ENCODE measurements at regions not wholly inside any gene's neighbourhood (a gene's known extent, or its start where the extent isn't known, plus 50 kb on each side); places are given as distances from the start of the nearest gene placed in this dataset.

- DNase-seq (ENCODE audit: low spot score) = no peak
- TF ChIP-seq, protein P1, sequence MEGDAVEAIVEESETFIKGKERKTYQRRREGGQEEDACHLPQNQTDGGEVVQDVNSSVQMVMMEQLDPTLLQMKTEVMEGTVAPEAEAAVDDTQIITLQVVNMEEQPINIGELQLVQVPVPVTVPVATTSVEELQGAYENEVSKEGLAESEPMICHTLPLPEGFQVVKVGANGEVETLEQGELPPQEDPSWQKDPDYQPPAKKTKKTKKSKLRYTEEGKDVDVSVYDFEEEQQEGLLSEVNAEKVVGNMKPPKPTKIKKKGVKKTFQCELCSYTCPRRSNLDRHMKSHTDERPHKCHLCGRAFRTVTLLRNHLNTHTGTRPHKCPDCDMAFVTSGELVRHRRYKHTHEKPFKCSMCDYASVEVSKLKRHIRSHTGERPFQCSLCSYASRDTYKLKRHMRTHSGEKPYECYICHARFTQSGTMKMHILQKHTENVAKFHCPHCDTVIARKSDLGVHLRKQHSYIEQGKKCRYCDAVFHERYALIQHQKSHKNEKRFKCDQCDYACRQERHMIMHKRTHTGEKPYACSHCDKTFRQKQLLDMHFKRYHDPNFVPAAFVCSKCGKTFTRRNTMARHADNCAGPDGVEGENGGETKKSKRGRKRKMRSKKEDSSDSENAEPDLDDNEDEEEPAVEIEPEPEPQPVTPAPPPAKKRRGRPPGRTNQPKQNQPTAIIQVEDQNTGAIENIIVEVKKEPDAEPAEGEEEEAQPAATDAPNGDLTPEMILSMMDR (IDR thresholded peaks at IDR 0.05) = no peak
- no peak for ATAC-seq (ENCODE audit: low FRiP score)
Observed at GRCh38 chr21:22132358-22133071, 1134.3 kb downstream of the NCAM2 start.

DNA sequence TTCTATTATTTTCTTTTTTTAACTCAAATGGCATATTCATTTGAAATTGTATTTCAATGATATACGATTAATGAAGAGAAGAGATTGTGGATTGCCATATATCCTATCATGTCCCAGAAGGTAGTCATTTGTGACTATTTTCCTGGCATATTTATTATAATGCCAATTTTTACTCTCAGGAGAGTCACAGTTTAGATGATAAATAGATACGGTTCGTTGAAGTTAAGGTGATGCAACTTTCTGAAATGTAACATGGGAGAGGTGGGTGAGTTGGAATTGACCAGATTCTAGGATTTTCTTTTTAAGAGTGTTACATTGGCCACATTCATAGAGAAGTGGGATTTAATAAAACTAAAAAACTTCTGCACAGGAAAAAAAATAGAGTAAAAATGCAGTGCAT, 1138.5 kb downstream of the NCAM2 start:
- no peak for DNase-seq (ENCODE audit: low spot score)
- no peak for ATAC-seq (ENCODE audit: low FRiP score)
- TF ChIP-seq, protein P1 (IDR thresholded peaks at IDR 0.05) = no peak

- DNase-seq (ENCODE audit: low spot score) = no peak
Observed at GRCh38 chr21:22138297-22139016, 1140.2 kb downstream of the NCAM2 start.

GRCh38 chr21:22145545-22145944, 1147.3 kb downstream of the NCAM2 start:
- TF ChIP-seq, protein P1 (IDR thresholded peaks at IDR 0.05) = no peak
- DNase-seq (ENCODE audit: low spot score) = no peak
- no peak for ATAC-seq (ENCODE audit: low FRiP score)

More at GRCh38 chr21:22138297-22139016, 1140.2 kb downstream of the NCAM2 start:
- ATAC-seq (ENCODE audit: low FRiP score) = no peak
- TF ChIP-seq, protein P1 (IDR thresholded peaks at IDR 0.05) = no peak

DNA sequence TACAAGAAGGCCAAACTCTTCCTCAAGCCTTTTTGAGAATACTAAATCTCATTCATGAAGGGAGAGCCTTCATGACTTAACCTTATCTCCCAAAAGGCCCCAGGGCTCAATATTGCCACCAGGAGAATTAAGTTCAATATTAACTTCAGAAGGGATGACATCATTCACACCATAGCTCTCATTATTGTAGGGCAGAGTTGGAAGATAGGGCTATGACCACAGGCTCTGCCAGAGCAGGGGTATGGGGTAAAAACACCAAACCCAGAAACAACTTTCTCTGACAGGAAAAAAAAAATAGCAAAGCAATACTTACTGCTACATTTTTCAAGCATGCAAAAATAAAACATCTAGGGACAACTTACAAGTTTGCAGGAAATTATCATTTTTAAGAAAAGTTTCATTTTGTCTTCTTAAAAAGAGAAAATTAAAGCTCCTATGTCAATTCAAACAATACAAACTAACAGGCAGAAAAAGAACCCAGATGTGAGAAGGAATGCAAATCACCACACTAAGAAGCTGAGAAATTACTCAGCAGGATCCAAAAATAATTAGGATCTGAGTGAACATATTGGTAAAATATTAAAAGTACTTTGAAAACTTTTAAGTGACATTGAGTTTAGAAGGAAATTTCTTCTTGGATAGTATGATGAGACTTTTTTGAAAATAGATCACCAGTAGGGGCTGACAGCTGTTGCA, 1156.5 kb downstream of the NCAM2 start:
- TF ChIP-seq, protein P1 (IDR thresholded peaks at IDR 0.05) = no peak
- no peak for DNase-seq (ENCODE audit: low spot score)
- ATAC-seq (ENCODE audit: low FRiP score) = no peak

GRCh38 chr21:22164912-22165311, 1166.7 kb downstream of the NCAM2 start:
- ATAC-seq (ENCODE audit: low FRiP score) (no peak), DNase-seq (ENCODE audit: low spot score) (no peak)
- TF ChIP-seq, protein P1 (IDR thresholded peaks at IDR 0.05) = no peak
